ENCODE measurements at regions not wholly inside any gene's neighbourhood (a gene's known extent, or its start where the extent isn't known, plus 50 kb on each side); places are given as distances from the start of the nearest gene placed in this dataset.
A peak's percentile ranks its signal among the peaks of the same experiment; 100 is the strongest.

GRCh38 chr3:86788371-86788770 lies 202.6 kb downstream of the VGLL3 start:
- no peaks in the 10 kb centered on the region for H3K27me3 ChIP-seq
- no peak for DNase-seq
- no peak overlapping the region for H3K4me3 ChIP-seq
- 86 to 93% methylated on average over 2 of the region's 2 CpGs for WGBS, 2 donors
- TF ChIP-seq POLR2A (IDR thresholded peaks at IDR 0.05): no peak
- TF ChIP-seq CTCF (IDR thresholded peaks at IDR 0.05): no peak
- no peaks in the 10 kb centered on the region for H3K4me1 ChIP-seq
- H3K36me3 ChIP-seq (ENCODE audit: low read depth, missing control alignments): no peaks in the 10 kb centered on the region
- no peaks in the 10 kb centered on the region for H3K9me3 ChIP-seq
- intact Hi-C loops (cut with DNase I; ENCODE audit: low total_unique reads): no loop called here
- no peak overlapping the region for H3K27ac ChIP-seq

- 47 to 63% methylated on average over 2 of the region's 2 CpGs for WGBS, 2 donors
- Histone ChIP-seq H3K27ac (no peak overlapping the region), H3K27me3 (no peaks in the 10 kb centered on the region), H3K9me3 (no peaks in the 10 kb centered on the region), H3K36me3 (ENCODE audit: low read depth, missing control alignments) (no peaks in the 10 kb centered on the region), H3K4me1 (no peaks in the 10 kb centered on the region), H3K4me3 (no peak overlapping the region)
- intact Hi-C loops (cut with DNase I; ENCODE audit: low total_unique reads): no loop called here
- TF ChIP-seq CTCF (IDR thresholded peaks at IDR 0.05) (no peak), POLR2A (IDR thresholded peaks at IDR 0.05) (no peak)
- no peak for DNase-seq
These were observed 203.9 kb downstream of the VGLL3 start for GRCh38 chr3:86787091-86787490.

GRCh38 chr3:86785386-86785785 lies 205.6 kb downstream of the VGLL3 start:
- no peaks in the 10 kb centered on the region for H3K9me3 ChIP-seq
- WGBS, 2 donors: 36 to 50% methylated on average over 1 of the region's 1 CpG
- H3K27me3 ChIP-seq: no peaks in the 10 kb centered on the region
- no peak overlapping the region for H3K4me3 ChIP-seq
- no peaks in the 10 kb centered on the region for H3K4me1 ChIP-seq
- H3K36me3 ChIP-seq (ENCODE audit: low read depth, missing control alignments): no peaks in the 10 kb centered on the region
- no peak for TF ChIP-seq POLR2A (IDR thresholded peaks at IDR 0.05)
- peak in 1 of 3 experiments; percentile 2 for TF ChIP-seq CTCF (IDR thresholded peaks at IDR 0.05)
- DNase-seq: no peak
- no peak overlapping the region for H3K27ac ChIP-seq
- intact Hi-C loops (cut with DNase I; ENCODE audit: low total_unique reads): no loop called here

- no peaks in the 10 kb centered on the region for H3K27me3 ChIP-seq
- no peaks in the 10 kb centered on the region for H3K36me3 ChIP-seq (ENCODE audit: low read depth, missing control alignments)
- H3K9me3 ChIP-seq: no peaks in the 10 kb centered on the region
- no peaks in the 10 kb centered on the region for H3K4me1 ChIP-seq
- 64 to 72% methylated on average over 4 of the region's 4 CpGs for WGBS, 2 donors
- H3K27ac ChIP-seq: no peak overlapping the region
- H3K4me3 ChIP-seq: no peak overlapping the region
- intact Hi-C loops (cut with DNase I; ENCODE audit: low total_unique reads): no loop called here
- no peak for DNase-seq
- TF ChIP-seq CTCF (IDR thresholded peaks at IDR 0.05) (no peak), POLR2A (IDR thresholded peaks at IDR 0.05) (no peak)
These were observed 208.1 kb downstream of the VGLL3 start for GRCh38 chr3:86782866-86783265.

GRCh38 chr3:86782286-86782685 lies 208.7 kb downstream of the VGLL3 start:
- DNase-seq: no peak
- Histone ChIP-seq H3K27me3 (no peaks in the 10 kb centered on the region), H3K27ac (no peak overlapping the region), H3K36me3 (ENCODE audit: low read depth, missing control alignments) (no peaks in the 10 kb centered on the region), H3K4me1 (no peaks in the 10 kb centered on the region), H3K4me3 (no peak overlapping the region), H3K9me3 (no peaks in the 10 kb centered on the region)
- TF ChIP-seq POLR2A (IDR thresholded peaks at IDR 0.05): no peak
- TF ChIP-seq CTCF (IDR thresholded peaks at IDR 0.05): no peak
- 34 to 46% methylated on average over 2 of the region's 2 CpGs for WGBS, 2 donors
- intact Hi-C loops (cut with DNase I; ENCODE audit: low total_unique reads): no loop called here

Measured in testis (tissue), 2 donors.